GM04503 (cell line): ENCODE measurements at regions not wholly inside any gene's neighbourhood (a gene's known extent, or its start where the extent isn't known, plus 50 kb on each side); places are given as distances from the start of the nearest gene placed in this dataset.

ENCODE experiments used
- DNase-seq: peaks from one replicate; pipeline ENCODE4 v3.0.0-alpha.2; 2012; ENCODE audit warnings: low read depth

DNA sequence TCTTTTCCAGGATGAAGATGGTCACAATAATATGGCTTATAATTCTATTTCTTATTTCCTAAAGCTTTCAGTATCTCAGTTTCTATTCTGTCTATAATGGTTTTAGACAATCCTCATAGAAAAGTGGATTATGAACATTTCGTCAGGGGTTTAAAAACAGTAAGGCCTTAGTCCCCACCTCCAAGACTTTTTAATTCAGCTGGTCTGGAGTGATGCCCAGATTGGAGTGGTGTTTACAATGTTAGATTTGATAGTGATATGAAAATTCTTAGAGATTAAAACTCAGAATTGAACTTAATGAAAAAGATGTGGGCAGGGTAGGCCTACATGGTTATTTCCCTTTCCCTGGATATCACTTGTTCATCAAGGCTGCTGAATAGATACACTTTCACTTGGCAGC is 1238.3 kb downstream of the SORCS3 start:
- no peak for DNase-seq

DNA sequence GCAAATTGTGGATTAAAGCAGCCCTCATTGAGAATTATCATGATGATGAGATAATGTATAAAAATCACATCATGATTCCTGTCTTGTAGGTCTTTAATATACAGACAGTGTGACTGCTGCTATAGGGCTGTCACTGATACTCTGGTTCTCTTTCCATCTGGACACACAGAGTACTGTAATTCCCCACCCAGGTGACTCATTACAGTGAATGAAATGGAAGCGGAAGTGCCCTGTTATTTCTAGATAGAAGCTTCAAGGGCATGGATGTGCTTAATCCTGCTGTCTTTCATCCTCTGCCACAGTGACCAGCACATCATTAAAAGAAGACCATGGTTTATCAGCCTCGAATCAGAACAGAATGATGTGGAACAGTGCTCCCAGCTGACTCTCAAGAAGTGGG is 1234.0 kb downstream of the SORCS3 start:
- no peak for DNase-seq

DNA sequence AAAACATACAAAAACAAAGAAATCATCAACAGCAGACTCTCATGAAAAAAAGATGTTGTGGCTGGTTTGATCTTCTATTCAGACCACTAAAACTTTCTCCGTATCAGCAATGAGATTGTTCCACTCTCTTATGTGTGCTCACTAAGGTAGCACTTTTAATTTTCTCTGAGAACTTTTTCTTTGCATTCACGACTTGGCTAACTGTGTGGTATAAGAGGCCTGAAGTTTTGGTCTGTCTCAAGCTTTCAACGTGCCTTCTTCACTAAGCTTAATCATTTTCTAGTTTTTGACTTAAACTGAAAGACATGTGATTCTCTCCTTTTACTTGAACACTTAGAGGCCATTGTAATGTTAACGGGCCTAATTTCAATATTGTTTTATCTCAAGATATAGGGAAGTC is 1231.6 kb downstream of the SORCS3 start:
- DNase-seq = no peak

DNA sequence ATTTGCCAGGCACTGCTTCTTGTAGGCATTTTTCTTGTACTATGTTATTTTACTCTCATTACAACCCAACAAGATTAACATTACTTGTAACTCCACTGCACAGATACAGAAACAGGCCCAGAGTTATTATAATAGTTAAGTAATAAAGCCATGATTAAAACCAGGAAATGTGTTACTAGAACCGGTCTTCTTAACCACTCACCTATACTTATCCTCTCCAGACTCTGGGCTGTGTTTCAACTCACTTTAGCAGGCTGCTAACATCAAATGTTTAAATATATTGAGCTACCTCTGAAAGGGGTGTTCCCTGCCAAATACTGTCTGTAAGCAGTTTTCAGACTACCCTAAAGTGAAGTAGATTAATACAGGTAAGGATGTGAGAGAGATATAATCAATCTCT is 1227.8 kb downstream of the SORCS3 start:
- no peak for DNase-seq

DNA sequence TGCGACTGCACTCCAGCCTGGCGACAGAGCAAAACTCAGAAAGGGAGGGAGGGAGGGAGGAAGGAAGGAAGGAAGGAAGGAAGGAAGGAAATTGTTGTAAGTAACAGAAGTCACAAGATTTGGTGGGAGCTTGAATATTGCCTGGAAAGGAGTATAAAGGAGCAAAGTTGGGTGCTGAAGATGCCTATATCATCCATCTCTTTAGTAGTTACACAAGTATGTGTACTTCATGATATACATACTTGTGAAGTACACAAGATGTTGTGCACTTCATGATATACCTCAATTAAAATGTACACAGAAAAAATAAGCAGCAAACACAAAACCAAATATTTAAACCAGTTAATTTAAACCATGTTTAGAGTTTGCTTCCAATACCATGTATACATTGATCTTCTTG is 1223.8 kb downstream of the SORCS3 start:
- DNase-seq = no peak

DNA sequence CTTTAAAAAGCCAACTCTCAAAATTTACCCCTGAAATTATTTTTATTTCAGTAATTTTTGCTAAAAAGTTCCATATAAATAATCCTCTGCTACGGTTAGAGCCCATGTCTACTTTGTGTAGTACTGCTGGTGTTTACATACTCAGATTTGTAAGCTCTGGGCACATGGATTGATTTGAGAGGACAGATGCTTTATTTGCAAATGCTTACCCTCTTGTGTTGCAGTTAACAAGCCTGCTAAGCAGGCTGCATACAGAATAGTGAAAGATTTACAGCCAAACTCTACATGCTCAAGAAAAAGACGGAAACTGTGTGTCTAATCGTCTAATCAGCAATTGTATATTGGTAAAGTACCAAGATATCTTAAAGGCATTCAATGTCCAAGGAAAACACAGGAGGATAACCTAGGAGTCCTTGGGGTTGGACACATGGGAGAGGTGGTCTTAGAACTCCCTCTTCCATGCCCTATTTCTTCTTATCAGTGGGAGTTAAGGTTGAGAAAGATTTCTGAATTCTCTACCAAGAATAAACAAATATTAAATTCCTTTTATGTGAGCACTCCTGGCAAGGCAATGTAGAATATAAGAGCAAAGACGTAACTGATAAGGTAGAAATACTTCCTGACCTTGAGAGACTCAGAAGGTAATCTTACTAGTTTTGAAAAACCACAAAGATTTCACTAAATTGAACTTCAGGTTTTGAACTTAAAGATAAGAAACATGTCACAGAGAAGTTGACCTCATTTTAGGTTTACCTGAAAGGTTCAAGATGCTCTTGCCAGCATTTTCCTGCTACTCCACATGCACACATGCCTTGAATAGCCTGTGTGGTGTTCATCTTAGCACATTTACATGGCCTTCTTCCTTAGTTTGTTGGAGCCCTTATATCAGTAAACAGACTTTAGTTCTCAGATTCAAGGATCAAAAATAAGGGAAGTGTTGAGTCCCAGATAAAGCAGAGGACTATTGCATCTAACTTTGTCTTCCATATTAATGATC is 1216.5 kb downstream of the SORCS3 start:
- no peak for DNase-seq

DNA sequence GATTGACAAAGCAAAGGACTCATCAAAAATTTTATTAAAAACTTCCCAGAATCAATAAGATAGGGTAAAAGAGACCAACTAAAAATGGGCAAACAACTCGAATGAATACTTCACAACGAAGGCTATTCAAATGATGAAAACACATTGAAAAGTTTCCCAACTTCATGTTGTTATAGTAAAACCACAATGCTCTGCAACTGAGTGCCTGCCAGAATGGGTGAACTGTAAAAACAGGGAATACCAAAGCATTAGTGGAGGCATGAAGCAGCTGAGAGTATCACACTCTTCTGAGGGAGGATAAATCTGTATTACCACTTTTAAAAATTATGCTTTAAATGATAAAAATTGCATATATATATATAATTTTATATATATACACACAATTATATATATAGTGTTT is 1214.7 kb downstream of the SORCS3 start:
- DNase-seq = no peak

DNA sequence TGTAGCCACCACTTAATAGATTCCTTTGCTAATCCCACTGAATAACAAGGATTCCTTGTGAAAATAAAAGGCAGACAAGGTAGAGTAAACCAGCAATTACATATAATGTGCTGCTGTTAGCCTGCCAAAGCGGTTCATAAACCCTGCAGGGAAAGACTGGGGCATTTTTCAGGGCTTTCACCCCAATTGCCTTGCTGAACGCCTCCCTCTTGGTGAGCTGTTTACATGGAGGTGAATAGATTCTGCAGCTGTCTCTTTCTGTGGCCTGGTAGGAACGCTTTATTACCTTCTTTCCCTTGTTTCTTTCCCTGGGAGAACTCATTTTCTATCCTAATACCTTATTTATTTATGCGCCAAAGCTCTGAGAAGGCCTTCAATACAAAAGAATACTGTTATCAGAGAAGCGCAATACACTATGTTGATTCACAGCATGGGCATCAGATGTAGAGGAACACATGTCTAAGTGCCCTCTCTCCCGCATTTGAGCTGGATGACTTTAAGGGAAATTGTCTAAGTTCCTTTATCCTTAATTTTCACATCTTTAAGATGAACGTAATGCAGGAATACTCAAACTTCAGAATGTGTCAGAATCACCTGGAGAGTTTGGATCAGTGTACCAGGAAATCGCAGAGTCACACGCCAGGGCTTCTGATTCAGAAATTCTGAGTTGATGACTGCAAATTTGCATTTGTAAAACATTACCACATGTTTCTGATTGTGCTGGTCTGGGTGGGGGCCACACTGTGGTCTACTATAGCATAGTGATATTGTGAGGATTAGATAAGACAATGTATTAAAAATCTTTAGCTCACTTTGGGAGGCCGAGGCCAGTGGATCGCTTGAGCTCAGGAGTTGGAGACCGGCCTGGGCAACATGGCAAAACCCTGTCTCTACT is 1203.8 kb downstream of the SORCS3 start:
- no peak for DNase-seq

DNA sequence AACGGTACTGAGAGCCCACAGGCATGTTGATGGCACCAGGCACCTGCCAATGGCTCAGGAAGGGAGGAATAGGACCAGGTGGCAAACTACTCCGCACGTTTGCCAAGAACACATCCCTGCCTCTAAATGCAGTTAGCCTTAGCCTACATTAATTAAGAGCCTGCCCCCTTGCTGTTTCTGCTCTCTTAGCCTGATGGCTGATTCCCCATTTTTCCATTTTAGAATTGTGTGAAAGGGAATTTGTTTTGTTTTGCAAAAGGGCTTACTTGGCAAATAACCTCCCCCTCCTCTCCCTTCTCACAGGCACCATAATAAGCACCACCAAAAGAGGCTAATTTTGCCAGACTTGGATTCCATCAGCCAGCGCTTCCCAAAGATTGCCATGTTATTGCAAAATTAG is 1203.2 kb downstream of the SORCS3 start:
- DNase-seq = no peak

DNA sequence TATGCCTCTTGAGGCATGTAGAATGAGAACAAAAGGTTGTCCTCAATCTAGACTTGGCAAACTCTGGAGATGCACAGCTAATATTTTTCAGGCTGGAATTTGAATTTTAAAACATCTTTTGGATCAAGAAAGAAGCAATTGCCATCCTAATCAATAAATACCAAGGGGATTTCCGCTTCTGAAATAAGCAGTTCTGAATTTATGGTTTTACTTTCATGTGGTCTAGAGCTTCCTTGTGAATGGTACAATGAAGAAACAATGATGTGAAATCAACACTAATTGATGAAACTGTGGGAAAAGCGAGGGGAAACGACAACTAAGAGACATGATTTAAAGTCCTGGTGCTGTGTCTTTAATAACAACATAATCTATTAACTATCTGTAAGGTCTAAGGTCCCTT is 1202.7 kb downstream of the SORCS3 start:
- DNase-seq = no peak

DNA sequence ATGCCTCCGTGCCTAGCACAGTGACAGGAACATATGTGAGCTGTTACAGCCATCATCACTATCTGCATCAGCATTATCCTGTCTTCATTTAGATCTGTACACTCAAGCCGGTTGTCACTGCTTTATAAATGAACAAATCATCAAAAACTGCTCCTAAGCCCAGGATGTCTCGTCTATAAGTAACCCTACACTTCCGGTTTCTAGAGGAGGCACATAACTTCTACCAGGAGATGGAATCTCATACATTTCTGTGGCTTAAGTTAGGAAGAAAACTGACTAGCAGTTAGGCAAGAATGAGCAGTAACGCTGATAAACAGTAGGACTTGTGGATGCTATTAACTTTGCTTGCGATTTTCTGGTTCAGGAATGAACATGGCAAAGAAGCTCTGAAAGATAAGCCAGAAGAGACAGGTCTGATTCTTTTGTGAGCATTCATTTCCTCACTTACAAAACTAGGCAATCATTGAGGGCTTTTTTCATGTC is 1199.2 kb downstream of the SORCS3 start:
- no peak for DNase-seq

DNA sequence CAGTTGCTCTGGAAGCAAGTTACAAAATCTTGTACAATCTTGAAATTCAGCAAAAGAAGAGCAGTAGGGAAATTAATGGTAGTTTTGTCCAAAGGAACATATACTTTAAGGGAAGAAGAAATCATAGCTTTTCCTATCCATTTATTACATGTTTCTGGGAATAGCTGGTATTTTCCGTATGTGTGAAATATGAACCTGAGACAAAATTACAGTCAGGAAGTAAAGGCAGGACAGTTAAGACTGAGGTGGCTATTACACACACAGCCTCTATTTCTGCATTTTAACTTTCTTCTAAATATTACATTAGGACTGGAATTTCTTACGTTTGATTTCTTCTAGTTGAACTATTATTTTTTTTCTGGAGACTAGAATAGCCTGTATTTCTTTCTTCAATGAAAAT is 1197.3 kb downstream of the SORCS3 start:
- DNase-seq = no peak

DNA sequence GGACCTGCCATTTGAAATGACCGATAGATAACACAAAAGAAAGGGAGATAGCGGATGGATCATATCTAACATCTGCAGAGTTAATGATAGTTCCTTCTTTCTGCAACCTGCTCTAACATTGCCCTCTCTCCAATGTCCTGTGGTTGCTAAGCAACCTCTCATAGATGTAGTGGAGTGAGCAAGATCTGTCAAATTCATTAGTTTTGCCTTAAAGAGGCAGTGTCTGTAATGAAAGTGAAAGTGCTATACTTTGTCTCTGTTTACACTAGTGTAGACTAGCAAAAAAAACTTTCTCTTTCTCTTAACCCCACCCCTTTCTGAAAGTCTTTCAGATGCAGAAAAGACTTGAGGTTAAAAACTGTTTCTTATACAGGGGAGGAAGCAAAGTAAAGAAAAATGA is 1196.9 kb downstream of the SORCS3 start:
- no peak for DNase-seq

DNA sequence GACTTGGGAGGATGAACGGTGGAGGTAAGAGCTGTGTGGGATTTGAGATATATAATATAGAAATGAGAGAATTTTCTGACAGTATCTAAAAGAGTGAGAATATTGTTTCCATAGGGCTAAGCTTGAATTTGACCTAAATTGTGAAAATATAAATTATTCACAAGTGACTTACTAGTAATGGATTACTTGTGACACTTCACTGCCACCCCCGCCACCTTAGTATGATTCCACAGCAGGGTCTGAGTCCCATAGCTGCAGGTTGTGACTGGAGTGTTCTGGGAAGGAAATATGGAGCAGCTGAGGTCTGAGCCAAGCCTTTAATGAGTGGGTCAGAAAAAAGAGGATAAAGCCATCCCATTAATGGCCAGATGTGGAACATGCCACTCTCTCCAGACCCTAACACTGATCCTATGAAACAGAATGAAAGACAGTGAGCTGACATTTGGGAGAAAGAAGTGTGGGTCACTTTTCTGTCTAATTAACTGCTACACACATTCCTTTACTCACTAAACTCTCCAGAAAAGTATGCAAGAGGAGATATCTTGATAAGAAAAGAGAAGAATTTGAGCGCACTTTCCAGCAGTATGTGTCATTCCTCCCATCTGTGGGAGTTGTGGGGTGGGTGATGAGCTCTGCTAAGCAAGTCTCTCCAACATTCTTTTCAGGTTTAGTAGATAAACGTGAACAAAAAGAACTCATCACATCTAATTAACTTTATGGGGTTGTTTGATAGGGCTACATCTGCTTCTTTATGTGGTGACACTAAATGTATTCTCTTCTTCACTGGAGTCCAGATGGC is 1193.4 kb downstream of the SORCS3 start:
- DNase-seq = no peak

DNA sequence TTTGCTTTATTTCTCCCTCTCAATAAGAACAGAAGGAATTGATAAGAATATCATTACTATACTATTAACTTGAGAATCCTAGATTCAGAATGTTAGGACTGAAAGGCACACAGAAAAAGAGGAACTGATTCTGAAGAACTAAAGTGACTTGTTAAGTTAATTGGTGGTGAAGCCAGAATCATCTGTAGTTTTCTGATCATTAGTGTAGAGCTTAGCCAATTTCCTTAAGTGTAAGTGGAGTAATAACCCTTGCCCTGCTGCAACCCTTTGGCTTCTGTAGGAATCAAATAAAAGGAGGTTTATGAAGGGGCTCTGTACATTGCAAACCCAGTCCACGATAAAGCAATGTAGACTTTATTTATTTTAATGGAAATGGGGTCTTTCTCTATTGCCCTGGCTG is 1186.0 kb downstream of the SORCS3 start:
- no peak for DNase-seq

DNA sequence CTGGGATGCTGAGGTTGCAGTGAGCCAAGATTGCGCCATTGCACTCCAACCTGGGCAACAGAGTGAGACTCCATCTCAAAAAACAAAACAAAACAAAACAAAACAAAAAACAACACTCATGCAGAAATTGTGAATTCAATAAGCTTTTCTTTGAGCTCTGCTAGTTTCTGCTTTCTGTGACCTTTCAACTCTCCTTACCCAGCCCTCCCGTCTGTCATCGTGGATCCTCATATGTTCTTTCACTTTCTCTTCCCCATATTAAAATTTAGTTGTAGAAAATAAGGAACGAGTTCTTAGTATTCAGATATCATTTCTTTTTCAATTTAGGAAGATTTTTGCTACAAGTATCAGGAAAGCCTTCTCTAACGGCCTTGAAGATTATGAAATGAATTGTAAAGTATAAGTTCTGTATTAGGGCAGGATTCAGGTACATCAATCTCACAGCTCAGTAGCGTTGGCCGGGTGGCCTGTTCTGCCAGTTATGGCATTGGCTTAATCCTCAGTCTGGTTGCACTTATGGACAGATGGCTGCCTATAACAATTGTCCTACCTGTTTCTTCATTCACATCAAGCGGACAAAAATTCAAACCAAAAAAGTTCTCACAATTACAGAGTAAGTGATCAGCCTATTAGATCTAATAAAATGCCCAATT is 1167.0 kb downstream of the SORCS3 start:
- no peak for DNase-seq

DNA sequence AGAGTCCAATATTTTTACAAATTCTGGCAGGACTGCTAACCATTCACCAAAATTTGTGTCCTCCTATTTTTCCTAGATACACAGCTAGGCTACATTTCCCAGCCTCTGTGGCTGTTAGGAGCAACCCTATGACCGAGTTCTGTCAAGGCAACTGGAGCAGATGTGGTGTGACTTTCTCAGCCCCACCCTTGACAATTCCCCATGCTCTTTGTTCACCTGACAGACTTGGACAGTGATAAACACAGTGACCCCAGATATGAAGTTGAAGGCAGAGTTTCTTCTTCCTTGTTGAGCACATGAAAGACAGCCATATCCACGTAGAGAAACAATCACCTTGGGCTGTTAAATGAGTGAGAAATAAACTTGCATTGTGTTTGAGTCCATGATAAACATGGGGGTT is 1162.1 kb downstream of the SORCS3 start:
- DNase-seq = no peak

DNA sequence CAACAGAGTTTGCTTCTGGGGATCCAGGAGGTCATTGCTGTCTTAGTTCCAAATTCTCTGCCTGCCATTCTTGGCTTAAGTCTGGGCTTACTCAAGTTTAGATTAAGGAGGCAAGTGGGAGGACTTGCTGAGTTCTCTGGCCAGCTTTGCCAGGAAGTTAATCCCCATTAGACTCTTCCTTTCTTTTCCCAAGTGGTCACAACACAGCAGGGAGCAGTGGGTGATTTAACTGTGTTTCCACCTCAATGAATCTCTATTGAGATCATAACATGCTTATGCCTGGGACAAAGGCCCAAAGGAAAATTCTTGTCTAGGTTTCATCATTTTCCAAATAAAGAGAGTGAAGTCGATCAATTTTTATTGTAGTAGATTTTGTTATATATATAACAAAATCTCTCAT is 1159.6 kb downstream of the SORCS3 start:
- no peak for DNase-seq

DNA sequence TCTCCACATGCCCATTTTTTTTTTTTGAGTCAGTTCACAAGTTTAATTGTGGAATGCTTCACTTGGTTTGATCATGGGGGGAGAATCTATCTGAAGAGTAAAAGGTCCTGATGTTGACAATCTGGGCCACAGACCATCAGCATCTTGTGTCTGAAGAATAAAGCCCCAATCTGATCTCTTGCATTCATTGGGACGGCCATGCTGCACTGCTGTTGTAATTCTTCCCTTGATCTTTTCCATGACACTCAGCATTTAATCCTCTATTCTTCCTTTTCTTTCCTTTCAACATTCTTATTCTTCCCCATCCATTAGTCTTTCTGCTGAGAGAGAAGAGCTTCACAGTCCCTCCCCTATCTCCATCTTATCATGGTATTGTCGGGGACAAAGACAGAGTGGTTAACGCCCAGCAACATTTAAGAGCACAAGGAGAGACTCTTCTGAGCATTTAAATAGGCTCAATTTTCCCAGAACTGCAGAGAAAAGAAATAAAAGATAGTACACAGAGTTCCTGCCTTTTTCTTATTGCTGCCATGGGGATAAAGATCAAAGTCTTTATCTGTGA is 1157.3 kb downstream of the SORCS3 start:
- DNase-seq = no peak

DNA sequence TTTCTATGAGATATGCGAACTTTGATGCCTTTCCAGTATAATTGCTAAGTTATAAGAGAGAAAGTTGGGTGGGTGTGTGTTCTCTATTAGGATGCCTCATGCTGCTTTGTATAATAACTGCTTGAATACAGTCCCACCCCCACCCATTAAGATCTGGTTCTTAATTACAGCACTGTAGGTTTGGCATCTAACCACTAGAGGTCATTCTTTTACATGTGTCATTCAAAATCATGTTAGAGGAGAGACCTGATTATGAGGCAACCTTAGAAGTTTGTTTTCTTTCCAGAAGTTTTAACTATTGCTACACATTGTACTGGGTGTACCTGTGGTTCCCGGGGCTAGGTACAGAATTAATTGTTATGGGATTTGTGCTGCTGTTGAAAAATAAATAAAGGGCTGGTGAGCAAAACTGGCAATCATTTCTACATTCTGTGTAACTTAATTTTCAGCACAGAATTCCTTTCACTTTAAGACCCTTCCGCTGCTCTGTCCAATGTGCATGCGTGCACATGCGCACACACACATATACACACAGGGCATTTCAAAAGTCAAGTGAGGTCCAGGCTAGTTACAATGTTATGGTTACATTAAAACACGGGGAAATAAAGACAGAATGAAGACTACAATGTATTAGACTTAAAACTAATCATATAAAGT is 1156.3 kb downstream of the SORCS3 start:
- no peak for DNase-seq

DNA sequence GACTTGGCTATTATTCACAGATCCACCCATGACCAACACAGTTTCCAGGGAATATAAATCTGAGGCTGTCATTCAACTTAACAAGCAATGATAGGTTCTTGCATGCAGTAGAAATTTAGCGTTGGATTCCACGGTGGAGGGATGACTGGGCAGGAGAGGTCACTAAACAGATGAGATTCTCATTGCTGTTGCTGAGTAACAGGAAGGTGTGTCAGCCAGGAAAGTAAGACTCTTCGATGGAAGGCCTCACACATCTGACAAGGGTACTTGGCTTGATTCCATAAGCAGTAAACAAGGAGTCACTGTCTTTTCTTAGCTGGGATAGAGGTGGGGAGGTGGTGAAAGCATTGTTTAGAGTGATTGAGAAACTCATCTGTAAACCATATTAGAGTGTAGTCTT is 1152.0 kb downstream of the SORCS3 start:
- DNase-seq = no peak
